ENCODE measurements at regions not wholly inside any gene's neighbourhood (a gene's known extent, or its start where the extent isn't known, plus 50 kb on each side); places are given as distances from the start of the nearest gene placed in this dataset.

DNA sequence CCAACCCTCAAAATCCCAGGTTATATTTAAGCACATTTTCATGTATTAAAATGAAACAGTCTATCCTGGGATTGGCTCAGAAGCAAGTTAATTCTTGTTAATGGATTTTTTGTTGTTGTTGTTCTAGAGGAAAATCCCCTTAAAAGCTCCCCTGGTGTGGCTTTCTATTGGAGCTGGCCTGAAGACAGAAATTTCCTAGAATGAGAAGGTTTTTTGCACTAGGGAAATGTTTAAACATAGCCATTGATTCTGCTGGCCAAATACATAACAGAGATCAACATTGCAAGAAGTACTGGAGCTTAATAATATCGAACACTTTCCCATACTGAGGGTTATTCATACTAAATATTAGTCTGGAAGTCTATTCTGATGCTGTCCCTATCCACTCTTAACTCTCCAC lies 148.8 kb upstream of the PCDH18 start:
- no peak for TF ChIP-seq POLR2A (IDR thresholded peaks at IDR 0.05; ENCODE audit: low read depth, low read length)
- TF ChIP-seq POLR2AphosphoS5 (IDR thresholded peaks at IDR 0.05; ENCODE audit: low read depth, low read length) = no peak

Data from GM12891 (cell line).